Loucy (cell line): ENCODE measurements at regions not wholly inside any gene's neighbourhood (a gene's known extent, or its start where the extent isn't known, plus 50 kb on each side); places are given as distances from the start of the nearest gene placed in this dataset.

Experiments used
- H2AFZ ChIP-seq: fragments of 200-600 bp; sonication (generic); 2 replicates; pipeline ENCODE4 v1.6.0; 2016; ENCODE audit warnings: antibody characterized with exemption, mild to moderate bottlenecking, low read length, moderate library complexity
- H3F3A ChIP-seq: fragments of 200-600 bp; 2 replicates; pipeline ENCODE4 v1.6.0; 2016; ENCODE audit warnings: antibody characterized with exemption, low read depth, mild to moderate bottlenecking
- H3K27me3 ChIP-seq: fragments of 200-600 bp; sonication (generic); 2 replicates; pipeline ENCODE4 v1.6.1; 2014; ENCODE audit warnings: low read length, mild to moderate bottlenecking; ENCODE audit not compliant: insufficient read depth, poor library complexity, severe bottlenecking
- H3K36me3 ChIP-seq: fragments of 200-600 bp; sonication (generic); 2 replicates; pipeline ENCODE4 v1.6.1; 2016; ENCODE audit warnings: low read length; ENCODE audit not compliant: insufficient read depth
- H3K4me1 ChIP-seq: fragments of 200-600 bp; sonication (generic); 2 replicates; pipeline ENCODE4 v1.5.1; 2014; ENCODE audit warnings: low read length, mild to moderate bottlenecking; ENCODE audit not compliant: insufficient read depth, poor library complexity, severe bottlenecking
- H3K4me2 ChIP-seq: fragments of 200-600 bp; sonication (generic); 2 replicates; pipeline ENCODE4 v1.6.0; 2014; ENCODE audit warnings: antibody characterized with exemption, low read length, low read depth, mild to moderate bottlenecking; ENCODE audit not compliant: poor library complexity, severe bottlenecking
- H3K4me3 ChIP-seq: fragments of 200-600 bp; sonication (generic); 2 replicates; pipeline ENCODE4 v1.5.1; 2014; ENCODE audit warnings: low read length, mild to moderate bottlenecking, mixed read lengths; ENCODE audit not compliant: poor library complexity, severe bottlenecking
- H3K79me2 ChIP-seq: fragments of 200-600 bp; sonication (generic); 2 replicates; pipeline ENCODE4 v1.6.1; 2014; ENCODE audit warnings: low read length; ENCODE audit not compliant: insufficient read depth
- H3K9ac ChIP-seq: fragments of 200-600 bp; sonication (generic); 2 replicates; pipeline ENCODE4 v1.6.0; 2014; ENCODE audit warnings: mild to moderate bottlenecking, low read depth, low read length, moderate library complexity; ENCODE audit not compliant: poor library complexity, severe bottlenecking
- H3K9me2 ChIP-seq: fragments of 200-600 bp; sonication (generic); replicated peaks from 2 replicates; pipeline ENCODE4 v1.6.1; 2016; ENCODE audit warnings: low read depth, low read length, mixed read lengths
- H3K9me3 ChIP-seq: fragments of 200-600 bp; sonication (generic); 2 replicates; pipeline ENCODE4 v1.6.1; 2014; ENCODE audit warnings: mild to moderate bottlenecking, antibody characterized with exemption, low read length, low read depth; ENCODE audit not compliant: insufficient read depth
- H4K20me1 ChIP-seq: fragments of 200-600 bp; sonication (generic); 2 replicates; pipeline ENCODE4 v1.6.0; 2014; ENCODE audit warnings: antibody characterized with exemption, low read length, mild to moderate bottlenecking; ENCODE audit not compliant: insufficient read depth, poor library complexity, severe bottlenecking
- CTCF ChIP-seq: fragments of 200-600 bp; sonication (generic); conservative IDR thresholded peaks from 2 replicates; pipeline ENCODE4 v1.5.1; 2014; ENCODE audit warnings: mild to moderate bottlenecking, antibody characterized with exemption, low read length
- EZH2phosphoT487 ChIP-seq: fragments of 200-600 bp; IDR thresholded peaks from 2 replicates; pipeline ENCODE4 v1.6.1; 2018; ENCODE audit warnings: antibody characterized with exemption, mild to moderate bottlenecking, moderate library complexity, borderline replicate concordance

- Histone ChIP-seq H3K9me2 (no peaks in the 10 kb centered on the region), H3K27me3 (no peaks in the 10 kb centered on the region), H3F3A (no peaks in the 10 kb centered on the region), H3K9ac (no peak overlapping the region), H3K9me3 (no peaks in the 10 kb centered on the region), H2AFZ (no peak overlapping the region), H3K4me3 (no peak overlapping the region), H3K4me1 (no peaks in the 10 kb centered on the region), H3K79me2 (no peaks in the 10 kb centered on the region), H3K4me2 (no peak overlapping the region), H3K36me3 (no peaks in the 10 kb centered on the region), H4K20me1 (no peaks in the 10 kb centered on the region)
- TF ChIP-seq CTCF = no peak
These were observed 625.0 kb upstream of the ADARB2 start for GRCh38 chr10:2362331-2362730.

DNA sequence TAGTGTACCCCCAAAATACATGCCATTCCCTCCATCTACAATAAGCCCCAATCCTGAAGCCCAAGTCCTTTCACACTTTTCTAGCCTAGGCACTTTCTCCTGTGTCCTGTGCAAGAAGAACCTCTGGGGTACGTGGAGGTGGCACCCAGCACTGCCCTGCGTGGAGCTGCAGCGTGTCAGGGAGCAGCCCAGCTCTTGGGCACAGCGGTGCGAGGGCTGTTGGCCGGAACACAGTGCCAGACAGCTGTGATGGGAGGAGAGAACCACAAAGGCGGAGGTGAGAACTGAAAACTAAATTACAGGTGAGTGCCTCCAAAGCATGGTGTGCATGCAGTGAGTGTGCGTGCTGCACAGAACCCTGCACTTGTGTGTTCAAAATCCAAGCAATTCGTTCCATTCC lies 621.3 kb upstream of the ADARB2 start:
- Histone ChIP-seq H3K4me2 (no peak overlapping the region), H3F3A (no peaks in the 10 kb centered on the region), H3K4me1 (no peaks in the 10 kb centered on the region), H3K9me2 (no peaks in the 10 kb centered on the region), H3K79me2 (no peaks in the 10 kb centered on the region), H3K9ac (no peak overlapping the region), H3K36me3 (no peaks in the 10 kb centered on the region), H2AFZ (no peak overlapping the region), H3K4me3 (no peak overlapping the region), H3K9me3 (no peaks in the 10 kb centered on the region), H3K27me3 (no peaks in the 10 kb centered on the region), H4K20me1 (no peaks in the 10 kb centered on the region)
- TF ChIP-seq EZH2phosphoT487 (no peak), CTCF (no peak)

DNA sequence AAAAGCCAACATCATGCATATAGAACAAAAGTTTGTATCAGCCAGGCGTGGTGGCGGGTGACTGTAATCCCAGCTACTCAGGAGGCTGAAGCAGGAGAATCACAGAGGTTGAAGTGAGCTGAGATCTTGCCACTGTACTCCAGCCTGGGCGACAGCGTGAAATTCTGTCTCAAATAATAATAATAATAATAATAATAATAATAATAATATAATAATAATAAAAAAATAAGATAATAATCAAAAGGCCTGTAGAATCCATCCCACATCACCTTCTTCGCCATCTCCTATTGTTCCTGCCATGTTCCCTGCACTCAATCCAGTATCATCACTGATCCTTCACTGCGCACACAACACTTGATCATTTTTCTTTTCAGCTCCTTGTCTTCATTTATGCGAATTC lies 619.3 kb upstream of the ADARB2 start:
- Histone ChIP-seq H3K36me3 (no peaks in the 10 kb centered on the region), H3K9ac (no peak overlapping the region), H4K20me1 (no peaks in the 10 kb centered on the region), H3K79me2 (no peaks in the 10 kb centered on the region), H3K4me3 (no peak overlapping the region), H3K9me3 (no peaks in the 10 kb centered on the region), H2AFZ (no peak overlapping the region), H3K27me3 (no peaks in the 10 kb centered on the region), H3K9me2 (no peaks in the 10 kb centered on the region), H3F3A (no peaks in the 10 kb centered on the region), H3K4me2 (no peak overlapping the region), H3K4me1 (no peaks in the 10 kb centered on the region)
- no peak for TF ChIP-seq CTCF
- TF ChIP-seq EZH2phosphoT487 = no peak
